ENCODE measurements at regions not wholly inside any gene's neighbourhood (a gene's known extent, or its start where the extent isn't known, plus 50 kb on each side); places are given as distances from the start of the nearest gene placed in this dataset.

DNA sequence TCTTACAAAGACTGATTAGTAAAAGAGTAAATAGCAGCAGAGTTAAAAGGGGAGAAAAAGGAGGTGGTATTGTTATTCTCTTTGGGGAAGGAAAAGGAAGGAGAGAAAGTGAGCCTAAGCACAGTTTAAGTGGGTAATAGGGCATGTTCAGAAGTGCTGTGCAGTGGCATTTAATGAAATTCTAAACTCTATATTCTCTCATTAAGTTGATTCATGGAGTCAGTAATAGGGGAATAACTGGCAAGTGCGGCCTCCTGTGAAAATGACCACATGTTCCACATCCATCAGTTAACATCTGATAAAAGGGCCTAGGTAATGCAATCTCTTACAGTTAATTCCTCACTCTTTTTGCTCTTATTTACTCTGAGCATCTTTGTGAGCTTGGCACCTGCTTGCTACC, 516.7 kb downstream of the JRKL start:
- no peaks in the 10 kb centered on the region for H3K79me2 ChIP-seq (ENCODE audit: insufficient read depth, low read length)
- no peaks in the 10 kb centered on the region for H4K20me1 ChIP-seq (ENCODE audit: low read depth, low read length)
- TF ChIP-seq, protein P1, sequence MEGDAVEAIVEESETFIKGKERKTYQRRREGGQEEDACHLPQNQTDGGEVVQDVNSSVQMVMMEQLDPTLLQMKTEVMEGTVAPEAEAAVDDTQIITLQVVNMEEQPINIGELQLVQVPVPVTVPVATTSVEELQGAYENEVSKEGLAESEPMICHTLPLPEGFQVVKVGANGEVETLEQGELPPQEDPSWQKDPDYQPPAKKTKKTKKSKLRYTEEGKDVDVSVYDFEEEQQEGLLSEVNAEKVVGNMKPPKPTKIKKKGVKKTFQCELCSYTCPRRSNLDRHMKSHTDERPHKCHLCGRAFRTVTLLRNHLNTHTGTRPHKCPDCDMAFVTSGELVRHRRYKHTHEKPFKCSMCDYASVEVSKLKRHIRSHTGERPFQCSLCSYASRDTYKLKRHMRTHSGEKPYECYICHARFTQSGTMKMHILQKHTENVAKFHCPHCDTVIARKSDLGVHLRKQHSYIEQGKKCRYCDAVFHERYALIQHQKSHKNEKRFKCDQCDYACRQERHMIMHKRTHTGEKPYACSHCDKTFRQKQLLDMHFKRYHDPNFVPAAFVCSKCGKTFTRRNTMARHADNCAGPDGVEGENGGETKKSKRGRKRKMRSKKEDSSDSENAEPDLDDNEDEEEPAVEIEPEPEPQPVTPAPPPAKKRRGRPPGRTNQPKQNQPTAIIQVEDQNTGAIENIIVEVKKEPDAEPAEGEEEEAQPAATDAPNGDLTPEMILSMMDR (IDR thresholded peaks at IDR 0.05; ENCODE audit: insufficient read depth, low read length, poor library complexity, severe bottlenecking): no peak
- no peak for TF ChIP-seq EZH2phosphoT487 (conservative IDR thresholded peaks at IDR 0.05; ENCODE audit: low read length)
- H2AFZ ChIP-seq (ENCODE audit: low read depth, low read length, severe bottlenecking): no peak overlapping the region
- no peaks in the 10 kb centered on the region for H3F3A ChIP-seq (ENCODE audit: insufficient read depth)
- H3K27ac ChIP-seq (ENCODE audit: low read depth, low read length): no peak overlapping the region
- no peak overlapping the region for H3K9ac ChIP-seq (ENCODE audit: low read length)
- no peaks in the 10 kb centered on the region for H3K9me2 ChIP-seq (replicated peaks; ENCODE audit: insufficient read depth, low read length)
- no peaks in the 10 kb centered on the region for H3K9me3 ChIP-seq (ENCODE audit: insufficient read depth, low read length)
- no peaks in the 10 kb centered on the region for H3K27me3 ChIP-seq (ENCODE audit: low read length)
- no peak overlapping the region for H3K4me2 ChIP-seq (ENCODE audit: low read depth, low read length, poor library complexity, severe bottlenecking)
- H3K36me3 ChIP-seq (ENCODE audit: low read length): no peaks in the 10 kb centered on the region
- H3K4me3 ChIP-seq (ENCODE audit: insufficient read depth, low read length, poor library complexity, severe bottlenecking): no peak overlapping the region

DNA sequence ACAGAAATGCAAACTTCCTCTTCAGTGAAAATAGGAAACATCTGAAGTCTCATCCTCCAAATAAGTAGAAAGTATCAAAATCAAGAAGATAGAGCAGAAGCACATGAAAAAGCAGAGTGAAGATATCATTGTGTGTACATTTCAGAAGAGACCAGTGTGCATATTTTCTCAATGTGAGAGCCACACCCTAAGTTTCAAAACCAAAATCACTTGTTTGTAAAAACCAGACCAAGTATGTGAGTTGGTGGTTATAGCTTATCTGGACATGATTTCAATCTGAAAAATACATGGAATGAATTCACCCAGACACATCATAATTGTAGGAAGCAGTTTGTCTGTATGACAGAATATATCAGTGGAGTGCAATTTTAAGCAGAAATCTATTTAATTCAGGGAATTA, 536.0 kb downstream of the JRKL start:
- Histone ChIP-seq H3K27ac (ENCODE audit: low read depth, low read length) (no peak overlapping the region), H3K9me2 (replicated peaks; ENCODE audit: insufficient read depth, low read length) (no peaks in the 10 kb centered on the region), H3F3A (ENCODE audit: insufficient read depth) (no peaks in the 10 kb centered on the region), H3K9ac (ENCODE audit: low read length) (no peak overlapping the region), H3K4me3 (ENCODE audit: insufficient read depth, low read length, poor library complexity, severe bottlenecking) (no peak overlapping the region), H2AFZ (ENCODE audit: low read depth, low read length, severe bottlenecking) (no peak overlapping the region), H3K4me2 (ENCODE audit: low read depth, low read length, poor library complexity, severe bottlenecking) (no peak overlapping the region), H3K36me3 (ENCODE audit: low read length) (no peaks in the 10 kb centered on the region), H3K27me3 (ENCODE audit: low read length) (no peaks in the 10 kb centered on the region), H3K79me2 (ENCODE audit: insufficient read depth, low read length) (no peaks in the 10 kb centered on the region), H3K9me3 (ENCODE audit: insufficient read depth, low read length) (no peaks in the 10 kb centered on the region), H4K20me1 (ENCODE audit: low read depth, low read length) (no peaks in the 10 kb centered on the region)
- no peak for TF ChIP-seq EZH2phosphoT487 (conservative IDR thresholded peaks at IDR 0.05; ENCODE audit: low read length)
- TF ChIP-seq, protein P1 (IDR thresholded peaks at IDR 0.05; ENCODE audit: insufficient read depth, low read length, poor library complexity, severe bottlenecking): no peak

DNA sequence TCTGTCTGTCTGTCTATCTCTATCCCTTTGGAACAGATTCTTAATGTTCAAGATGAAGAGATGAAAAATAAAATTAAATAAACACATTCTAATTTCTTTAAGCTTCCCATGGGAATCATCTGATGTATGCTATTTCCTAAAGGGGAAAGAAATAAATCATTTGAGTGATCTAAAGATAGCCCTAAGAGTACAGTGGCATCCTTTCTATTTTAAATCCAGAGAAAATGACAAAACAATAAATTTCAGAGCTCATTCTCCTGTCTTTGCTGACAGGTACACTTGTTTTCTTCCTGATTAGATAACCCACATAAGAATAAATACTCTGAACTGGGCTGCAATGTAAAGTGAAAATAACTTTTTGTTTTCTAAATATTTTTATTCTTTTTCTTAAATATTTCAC, 550.4 kb downstream of the JRKL start:
- no peak overlapping the region for H2AFZ ChIP-seq (ENCODE audit: low read depth, low read length, severe bottlenecking)
- no peak overlapping the region for H3K4me3 ChIP-seq (ENCODE audit: insufficient read depth, low read length, poor library complexity, severe bottlenecking)
- no peak for TF ChIP-seq EZH2phosphoT487 (conservative IDR thresholded peaks at IDR 0.05; ENCODE audit: low read length)
- TF ChIP-seq, protein P1 (IDR thresholded peaks at IDR 0.05; ENCODE audit: insufficient read depth, low read length, poor library complexity, severe bottlenecking): no peak
- no peak overlapping the region for H3K9ac ChIP-seq (ENCODE audit: low read length)
- no peaks in the 10 kb centered on the region for H3K9me3 ChIP-seq (ENCODE audit: insufficient read depth, low read length)
- H3K4me2 ChIP-seq (ENCODE audit: low read depth, low read length, poor library complexity, severe bottlenecking): no peak overlapping the region
- H3K36me3 ChIP-seq (ENCODE audit: low read length): no peaks in the 10 kb centered on the region
- H3K79me2 ChIP-seq (ENCODE audit: insufficient read depth, low read length): no peaks in the 10 kb centered on the region
- no peaks in the 10 kb centered on the region for H3F3A ChIP-seq (ENCODE audit: insufficient read depth)
- H3K9me2 ChIP-seq (replicated peaks; ENCODE audit: insufficient read depth, low read length): no peaks in the 10 kb centered on the region
- no peaks in the 10 kb centered on the region for H4K20me1 ChIP-seq (ENCODE audit: low read depth, low read length)
- no peaks in the 10 kb centered on the region for H3K27me3 ChIP-seq (ENCODE audit: low read length)
- H3K27ac ChIP-seq (ENCODE audit: low read depth, low read length): no peak overlapping the region
